Kidney (tissue), 13 donors: ENCODE measurements at regions not wholly inside any gene's neighbourhood (a gene's known extent, or its start where the extent isn't known, plus 50 kb on each side); places are given as distances from the start of the nearest gene placed in this dataset.

Experiments used
- DNase-seq, 5 donors: peaks; one replicate each; pipeline ENCODE4 v3.0.0-alpha.2; 2013 to 2020
- FAIRE-seq: peaks from 2 replicates; lab custom pipeline; 2012; peaks lifted over from hg19 to GRCh38; lab: Jason Lieb, UNC
- H3K27ac ChIP-seq, 2 donors: one replicate each; pipeline ENCODE4 v1.7.0; 2013; ENCODE audit warnings: low read depth in 2 of 2, low read length in 2 of 2, inconsistent platforms in 1 of 2
- H3K27me3 ChIP-seq: one replicate; pipeline ENCODE4 v1.7.1; 2013; ENCODE audit warnings: low read length, inconsistent platforms; ENCODE audit not compliant: control insufficient read depth, insufficient read depth
- H3K36me3 ChIP-seq, 3 donors: one replicate each; pipeline versions ENCODE4 v1.7.0 to v1.7.1; 2013; ENCODE audit warnings: low read length in 3 of 3, control low read depth in 1 of 3, inconsistent platforms in 1 of 3; ENCODE audit not compliant: insufficient read depth in 3 of 3, control insufficient read depth in 2 of 3
- H3K4me1 ChIP-seq, 3 donors: one replicate each; pipeline versions ENCODE4 v1.7.0 to v1.7.1; 2013; ENCODE audit warnings: low read length in 3 of 3, inconsistent platforms in 1 of 3, low read depth in 1 of 3; ENCODE audit not compliant: control insufficient read depth in 2 of 3, insufficient read depth in 2 of 3
- H3K4me3 ChIP-seq, 3 donors: one replicate each; pipeline versions ENCODE4 v1.7.0 to v1.8.1; 2013; ENCODE audit warnings: low read length in 3 of 3, control low read depth in 1 of 3, inconsistent platforms in 1 of 3
- H3K9ac ChIP-seq, 3 donors: one replicate each; pipeline versions ENCODE4 v1.7.0 to v1.7.1; 2013; ENCODE audit warnings: low read length in 3 of 3, control low read depth in 1 of 3, inconsistent platforms in 1 of 3
- H3K9me3 ChIP-seq, 3 donors: one replicate each; pipeline versions ENCODE4 v1.7.0 to v1.7.1; 2013; ENCODE audit warnings: low read length in 3 of 3, control low read depth in 1 of 3, inconsistent platforms in 1 of 3; ENCODE audit not compliant: control insufficient read depth in 2 of 3, insufficient read depth in 1 of 3
- CTCF ChIP-seq: IDR thresholded peaks from 3 replicates; pipeline ENCODE4 v1.5.1; 2012; ENCODE audit warnings: mild to moderate bottlenecking, moderate library complexity, borderline replicate concordance; ENCODE audit not compliant: insufficient read depth; ENCODE audit errors: extremely low read depth
- intact Hi-C: fragments of 100-400 bp; cut with DNase I; formaldehyde crosslinking; loops from one replicate; pipeline ENCODE4 v1.11.1; 2022
- donor health status: control.
- donor health status: control.
- donor health status: control.
- donor health status: control.
- donor health status: control.
- donor health status: DM: yes; HTN: yes; CAD: no.
- donor health status: Normal renal cell carcinoma (clear cell type).

- no peaks in the 10 kb centered on the region for H3K36me3 ChIP-seq
- intact Hi-C loops, result no loop called here
- H3K27ac ChIP-seq, result no peak overlapping the region
- H3K4me3 ChIP-seq, result no peak overlapping the region
- no peak overlapping the region for H3K9ac ChIP-seq
- no peaks in the 10 kb centered on the region for H3K4me1 ChIP-seq
- DNase-seq, result no peak
- TF ChIP-seq CTCF, result no peak
- FAIRE-seq, result no peak
- H3K27me3 ChIP-seq, result no peaks in the 10 kb centered on the region
- peaks cover 0 to 4% (median 0%) of the 10 kb centered on the region in 3 donors for H3K9me3 ChIP-seq
Measured at GRCh38 chr13:33485247-33485646, 199.7 kb upstream of the STARD13 start.

GRCh38 chr13:33487575-33488243, 202.2 kb upstream of the STARD13 start:
- Histone ChIP-seq H3K27ac (no peak overlapping the region), H3K36me3 (no peaks in the 10 kb centered on the region), H3K27me3 (no peaks in the 10 kb centered on the region), H3K9me3 (peaks cover 0 to 4% (median 0%) of the 10 kb centered on the region in 3 donors), H3K4me3 (peak overlapping the region in 1 of 3 donors; percentile 40), H3K4me1 (no peaks in the 10 kb centered on the region), H3K9ac (no peak overlapping the region)
- intact Hi-C loops, result no loop called here
- FAIRE-seq, result no peak
- peak in 1 of 5 donors; percentile 29 for DNase-seq
- peak; percentile 17 for TF ChIP-seq CTCF

- intact Hi-C loops, result no loop called here
- Histone ChIP-seq H3K27ac (no peak overlapping the region), H3K4me3 (no peak overlapping the region), H3K9ac (no peak overlapping the region), H3K27me3 (no peaks in the 10 kb centered on the region), H3K4me1 (peaks cover 0 to 8% (median 0%) of the 10 kb centered on the region in 3 donors), H3K9me3 (no peaks in the 10 kb centered on the region), H3K36me3 (no peaks in the 10 kb centered on the region)
- TF ChIP-seq CTCF, result no peak
- DNase-seq (no peak), FAIRE-seq (no peak)
Measured at GRCh38 chr13:33489563-33489962, 204.0 kb upstream of the STARD13 start.
